ENCODE measurements at regions not wholly inside any gene's neighbourhood (a gene's known extent, or its start where the extent isn't known, plus 50 kb on each side); places are given as distances from the start of the nearest gene placed in this dataset.

DNA sequence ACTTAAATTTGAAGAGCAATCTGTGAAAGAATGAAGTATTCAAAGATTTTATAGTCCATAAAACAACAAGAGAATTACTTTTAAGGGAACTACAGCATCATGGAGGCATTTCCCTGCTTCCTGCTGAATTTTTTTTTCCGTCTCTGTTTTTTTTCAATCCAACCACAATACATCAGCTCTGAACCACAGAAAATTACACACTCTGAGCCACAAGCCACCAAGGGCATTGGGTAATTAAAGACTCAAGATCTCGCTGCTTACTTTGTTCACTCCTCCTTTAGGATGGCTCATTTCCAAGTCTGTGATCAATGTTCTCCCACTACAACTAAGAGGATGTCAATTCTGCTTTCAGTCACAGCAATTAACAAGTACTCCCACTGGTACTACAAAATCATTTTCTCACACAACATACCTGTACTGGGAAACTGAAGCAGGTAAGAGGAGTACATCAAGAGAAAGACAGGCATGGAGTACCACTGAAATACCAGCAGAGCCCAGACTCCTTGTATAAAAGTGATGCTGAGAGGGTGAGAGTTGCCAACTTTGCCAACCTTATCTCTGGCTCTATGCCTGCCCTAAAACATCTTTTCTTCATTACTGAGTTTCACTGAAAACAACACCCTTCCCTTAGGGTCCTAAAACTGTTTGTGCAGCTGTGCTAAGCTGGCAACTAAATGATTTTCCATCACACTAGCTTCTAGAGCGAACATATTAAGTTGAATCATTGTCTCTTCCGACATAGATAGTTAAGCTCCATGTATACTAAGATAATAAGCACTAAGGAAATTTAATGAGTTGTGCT is 105.8 kb upstream of the MAGEB18 start:
- no peak for TF ChIP-seq CTCF (IDR thresholded peaks at IDR 0.05)
- TF ChIP-seq POLR2A (IDR thresholded peaks at IDR 0.05) = no peak

All from right lobe of liver (tissue), 4 donors.